SK-N-SH treated with all-trans-retinoic acid at 6 μM for 48 hours (cell line): ENCODE measurements at regions not wholly inside any gene's neighbourhood (a gene's known extent, or its start where the extent isn't known, plus 50 kb on each side); places are given as distances from the start of the nearest gene placed in this dataset.

Experiments
- ATAC-seq: fragments of 200-7000 bp; cut with Tn5 transposase; 3 replicates; pipeline ENCODE4 v1.9.1; 2020; ENCODE audit warnings: mild to moderate bottlenecking, moderate library complexity
- ARNTL ChIP-seq: fragments of 450-650 bp; formaldehyde crosslinking; IDR thresholded peaks from 2 replicates; pipeline ENCODE4 v1.5.0; 2020; ENCODE audit warnings: low read depth, mild to moderate bottlenecking, moderate library complexity, borderline replicate concordance
- BACH2 ChIP-seq: fragments of 250-450 bp; sonication (Bioruptor Pico); IDR thresholded peaks from 2 replicates; pipeline ENCODE4 v1.9.0; 2021; ENCODE audit warnings: mild to moderate bottlenecking, borderline replicate concordance
- CREB5 ChIP-seq: fragments of 250-450 bp; sonication (Bioruptor Pico); IDR thresholded peaks from 2 replicates; pipeline ENCODE4 v1.5.1; 2020; ENCODE audit warnings: low read depth, mild to moderate bottlenecking, moderate library complexity
- CSDC2 ChIP-seq: fragments of 250-450 bp; sonication (Bioruptor Pico); IDR thresholded peaks from 2 replicates; pipeline ENCODE4 v1.5.0; 2020; ENCODE audit warnings: mild to moderate bottlenecking, moderate library complexity
- CSRNP3 ChIP-seq: fragments of 250-450 bp; sonication (Bioruptor Pico); IDR thresholded peaks from 2 replicates; pipeline ENCODE4 v1.5.1; 2021; ENCODE audit warnings: mild to moderate bottlenecking, moderate library complexity
- ESRRG ChIP-seq: fragments of 250-450 bp; sonication (Bioruptor Pico); IDR thresholded peaks from 2 replicates; pipeline ENCODE4 v1.6.1; 2021; ENCODE audit warnings: mild to moderate bottlenecking
- GLIS3 ChIP-seq: fragments of 250-450 bp; sonication (Bioruptor Pico); IDR thresholded peaks from 2 replicates; pipeline ENCODE4 v1.5.0; 2020; ENCODE audit warnings: mild to moderate bottlenecking, moderate library complexity
- ISL1 ChIP-seq: fragments of 250-450 bp; sonication (Bioruptor Pico); IDR thresholded peaks from 2 replicates; pipeline ENCODE4 v2.1.2; 2022; ENCODE audit warnings: mild to moderate bottlenecking, moderate library complexity
- OSR1 ChIP-seq: fragments of 250-450 bp; sonication (Bioruptor Pico); IDR thresholded peaks from 2 replicates; pipeline ENCODE4 v1.8.0; 2022; ENCODE audit warnings: moderate library complexity, mild to moderate bottlenecking, inconsistent platforms
- PATZ1 ChIP-seq: fragments of 250-450 bp; sonication (Bioruptor Pico); IDR thresholded peaks from 2 replicates; pipeline ENCODE4 v1.8.0; 2020; ENCODE audit warnings: mild to moderate bottlenecking, moderate library complexity, borderline replicate concordance
- POU6F1 ChIP-seq: fragments of 250-450 bp; sonication (Bioruptor Pico); IDR thresholded peaks from 2 replicates; pipeline ENCODE4 v1.8.0; 2021; ENCODE audit warnings: low read depth, mild to moderate bottlenecking, moderate library complexity, borderline replicate concordance
- PPARA ChIP-seq: fragments of 250-450 bp; sonication (Bioruptor Pico); IDR thresholded peaks from 2 replicates; pipeline ENCODE4 v1.5.0; 2020; ENCODE audit warnings: mild to moderate bottlenecking, borderline replicate concordance
- RARB ChIP-seq: fragments of 250-450 bp; sonication (Bioruptor Pico); IDR thresholded peaks from 2 replicates; pipeline ENCODE4 v1.8.0; 2021; ENCODE audit warnings: mild to moderate bottlenecking, moderate library complexity
- SNAI2 ChIP-seq: fragments of 250-450 bp; sonication (Bioruptor Pico); IDR thresholded peaks from 2 replicates; pipeline ENCODE4 v1.5.0; 2020; ENCODE audit warnings: mild to moderate bottlenecking, moderate library complexity
- TCF4 ChIP-seq: fragments of 250-450 bp; sonication (Bioruptor Pico); IDR thresholded peaks from 2 replicates; pipeline ENCODE4 v1.8.0; 2021; ENCODE audit warnings: mild to moderate bottlenecking, moderate library complexity, borderline replicate concordance
- TOX ChIP-seq: fragments of 250-450 bp; sonication (Bioruptor Pico); IDR thresholded peaks from 2 replicates; pipeline ENCODE4 v1.8.0; 2021; ENCODE audit warnings: mild to moderate bottlenecking, moderate library complexity, borderline replicate concordance
- TSHZ2 ChIP-seq: fragments of 250-450 bp; sonication (Bioruptor Pico); IDR thresholded peaks from 2 replicates; pipeline ENCODE4 v1.5.0; 2020; ENCODE audit warnings: mild to moderate bottlenecking, moderate library complexity
- ZC3H10 ChIP-seq: fragments of 250-450 bp; sonication (Bioruptor Pico); IDR thresholded peaks from 2 replicates; pipeline ENCODE4 v1.5.1; 2021; ENCODE audit warnings: mild to moderate bottlenecking, moderate library complexity
- ZFP3 ChIP-seq: fragments of 250-450 bp; sonication (Bioruptor Pico); IDR thresholded peaks from 2 replicates; pipeline ENCODE4 v1.5.0; 2020; ENCODE audit warnings: mild to moderate bottlenecking, moderate library complexity
- ZFP30 ChIP-seq: fragments of 450-650 bp; formaldehyde crosslinking; IDR thresholded peaks from 2 replicates; pipeline ENCODE4 v1.5.0; 2022; ENCODE audit warnings: mild to moderate bottlenecking, moderate library complexity
- ZNF565 ChIP-seq: fragments of 450-650 bp; formaldehyde crosslinking; conservative IDR thresholded peaks from 2 replicates; pipeline ENCODE4 v1.5.0; 2020; ENCODE audit warnings: low read depth, mild to moderate bottlenecking, moderate library complexity
- ZNF70 ChIP-seq: fragments of 450-650 bp; formaldehyde crosslinking; IDR thresholded peaks from 2 replicates; pipeline ENCODE4 v1.5.0; 2020; ENCODE audit warnings: mild to moderate bottlenecking, moderate library complexity
- ZNF8 ChIP-seq: fragments of 450-650 bp; formaldehyde crosslinking; IDR thresholded peaks from 2 replicates; pipeline ENCODE4 v1.5.0; 2020; ENCODE audit warnings: mild to moderate bottlenecking, moderate library complexity

GRCh38 chr13:99844421-99844820 lies 127.1 kb downstream of the ZIC5 start:
- no peak for ATAC-seq
- no peak for TF ChIP-seq ISL1 (CRISPR knock-in tag)
- no peak for TF ChIP-seq ARNTL (CRISPR knock-in tag)
- no peak for TF ChIP-seq CREB5 (CRISPR knock-in tag)
- no peak for TF ChIP-seq ZNF70 (CRISPR knock-in tag)
- no peak for TF ChIP-seq ZFP3

GRCh38 chr13:99843872-99844271 lies 127.7 kb downstream of the ZIC5 start:
- ATAC-seq, result no peak
- no peak for TF ChIP-seq CSRNP3 (CRISPR knock-in tag)
- TF ChIP-seq GLIS3 (CRISPR knock-in tag), result no peak
- no peak for TF ChIP-seq ZFP3
- TF ChIP-seq ARNTL (CRISPR knock-in tag), result no peak
- no peak for TF ChIP-seq CREB5 (CRISPR knock-in tag)
- TF ChIP-seq ZNF565 (CRISPR knock-in tag), result no peak
- TF ChIP-seq TCF4 (CRISPR knock-in tag), result no peak
- no peak for TF ChIP-seq PPARA (CRISPR knock-in tag)
- TF ChIP-seq ZFP30 (CRISPR knock-in tag), result no peak
- TF ChIP-seq SNAI2, result no peak
- TF ChIP-seq CSDC2 (CRISPR knock-in tag), result no peak
- no peak for TF ChIP-seq ESRRG
- no peak for TF ChIP-seq ISL1 (CRISPR knock-in tag)
- no peak for TF ChIP-seq OSR1 (CRISPR knock-in tag)
- TF ChIP-seq BACH2 (CRISPR knock-in tag), result no peak
- no peak for TF ChIP-seq PATZ1 (CRISPR knock-in tag)
- no peak for TF ChIP-seq ZNF8
- TF ChIP-seq, all 23 proteins: peak for 0

GRCh38 chr13:99842405-99842804 lies 129.2 kb downstream of the ZIC5 start:
- TF ChIP-seq RARB (CRISPR knock-in tag) (no peak), ISL1 (CRISPR knock-in tag) (no peak), ZC3H10 (CRISPR knock-in tag) (no peak), PATZ1 (CRISPR knock-in tag) (no peak), ARNTL (CRISPR knock-in tag) (no peak), ZFP30 (CRISPR knock-in tag) (no peak), ZNF8 (no peak), PPARA (CRISPR knock-in tag) (no peak), POU6F1 (CRISPR knock-in tag) (no peak), ZFP3 (no peak), BACH2 (CRISPR knock-in tag) (no peak), CSDC2 (CRISPR knock-in tag) (no peak), GLIS3 (CRISPR knock-in tag) (no peak), ZNF565 (CRISPR knock-in tag) (no peak), TSHZ2 (CRISPR knock-in tag) (no peak), TOX (CRISPR knock-in tag) (no peak), TCF4 (CRISPR knock-in tag) (no peak), SNAI2 (no peak), OSR1 (CRISPR knock-in tag) (no peak)
- no peak for ATAC-seq
